ENCODE measurements at regions not wholly inside any gene's neighbourhood (a gene's known extent, or its start where the extent isn't known, plus 50 kb on each side); places are given as distances from the start of the nearest gene placed in this dataset.
A peak's percentile ranks its signal among the peaks of the same experiment; 100 is the strongest.

DNA sequence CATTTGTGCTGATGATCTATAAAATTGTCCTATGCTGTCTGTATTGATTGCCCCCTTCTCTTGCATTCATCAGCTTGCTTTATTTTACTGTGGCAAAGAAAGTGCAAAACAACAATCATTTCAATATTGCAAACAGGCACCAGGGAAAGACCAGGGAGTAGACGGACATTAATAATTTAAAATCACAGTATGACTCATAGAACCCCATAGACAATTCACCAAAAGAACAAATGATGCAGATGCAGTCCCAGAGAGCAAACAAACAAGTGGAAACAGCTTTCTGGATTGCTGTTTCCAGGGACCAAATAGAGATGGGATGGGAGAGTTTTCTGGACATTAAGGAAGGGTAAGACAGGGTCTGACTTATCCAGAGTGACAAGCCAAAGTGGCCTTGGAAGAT lies 70.1 kb downstream of the ABCC12 start:
- Mint-ChIP-seq H3K27ac (no peak overlapping the region), H3K36me3 (ENCODE audit: low read depth) (no peaks in the 10 kb centered on the region)
- ATAC-seq: no peak

More for the DNA sequence above, 70.1 kb downstream of the ABCC12 start:
- no peak for DNase-seq (ENCODE audit: low spot score)
- Mint-ChIP-seq H3K27me3 (ENCODE audit: insufficient read depth, low read depth, poor library complexity) (peaks cover 3% of the 10 kb centered on the region), H3K4me1 (no peaks in the 10 kb centered on the region; the same call in 1 of the 3 replicates), H3K9me3 (no peaks in the 10 kb centered on the region), H3K4me3 (no peak overlapping the region)
- no peaks in the 10 kb centered on the region for H4K20me1 ChIP-seq (replicated peaks; ENCODE audit: insufficient read depth)
- H3F3A ChIP-seq (replicated peaks; ENCODE audit: low read depth): no peaks in the 10 kb centered on the region
- H3K36me3 ChIP-seq (ENCODE audit: insufficient read depth): no peaks in the 10 kb centered on the region
- H3K79me2 ChIP-seq (replicated peaks; ENCODE audit: insufficient read depth): no peaks in the 10 kb centered on the region
- H3K9me2 ChIP-seq (ENCODE audit: insufficient read depth): 0 out of 2 replicates have a peak, but pooled peaks cover 3% of the 10 kb centered on the region
- no peaks in the 10 kb centered on the region for H3K27me3 ChIP-seq (ENCODE audit: insufficient read depth)
- no peak overlapping the region for H3K4me2 ChIP-seq
- no peaks in the 10 kb centered on the region for H3K4me1 ChIP-seq (ENCODE audit: insufficient read depth)
- 0 out of 2 replicates have a peak overlapping the region, but pooled peaks have one; percentile 23 for H2AFZ ChIP-seq
- no peak overlapping the region for H3K27ac ChIP-seq (ENCODE audit: low read depth)
- TF ChIP-seq, protein P1, sequence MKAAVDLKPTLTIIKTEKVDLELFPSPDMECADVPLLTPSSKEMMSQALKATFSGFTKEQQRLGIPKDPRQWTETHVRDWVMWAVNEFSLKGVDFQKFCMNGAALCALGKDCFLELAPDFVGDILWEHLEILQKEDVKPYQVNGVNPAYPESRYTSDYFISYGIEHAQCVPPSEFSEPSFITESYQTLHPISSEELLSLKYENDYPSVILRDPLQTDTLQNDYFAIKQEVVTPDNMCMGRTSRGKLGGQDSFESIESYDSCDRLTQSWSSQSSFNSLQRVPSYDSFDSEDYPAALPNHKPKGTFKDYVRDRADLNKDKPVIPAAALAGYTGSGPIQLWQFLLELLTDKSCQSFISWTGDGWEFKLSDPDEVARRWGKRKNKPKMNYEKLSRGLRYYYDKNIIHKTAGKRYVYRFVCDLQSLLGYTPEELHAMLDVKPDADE (IDR thresholded peaks at IDR 0.05): no peak
- no peak for TF ChIP-seq POLR2AphosphoS5 (IDR thresholded peaks at IDR 0.05; ENCODE audit: low read depth)
- no peak for TF ChIP-seq ZNF114 (CRISPR knock-in tag; IDR thresholded peaks at IDR 0.05)
- no peak for TF ChIP-seq CREB1 (CRISPR knock-in tag; IDR thresholded peaks at IDR 0.05; ENCODE audit: low read depth)
- TF ChIP-seq NANOG (IDR thresholded peaks at IDR 0.05; ENCODE audit: borderline replicate concordance): no peak
- TF ChIP-seq, protein P2, sequence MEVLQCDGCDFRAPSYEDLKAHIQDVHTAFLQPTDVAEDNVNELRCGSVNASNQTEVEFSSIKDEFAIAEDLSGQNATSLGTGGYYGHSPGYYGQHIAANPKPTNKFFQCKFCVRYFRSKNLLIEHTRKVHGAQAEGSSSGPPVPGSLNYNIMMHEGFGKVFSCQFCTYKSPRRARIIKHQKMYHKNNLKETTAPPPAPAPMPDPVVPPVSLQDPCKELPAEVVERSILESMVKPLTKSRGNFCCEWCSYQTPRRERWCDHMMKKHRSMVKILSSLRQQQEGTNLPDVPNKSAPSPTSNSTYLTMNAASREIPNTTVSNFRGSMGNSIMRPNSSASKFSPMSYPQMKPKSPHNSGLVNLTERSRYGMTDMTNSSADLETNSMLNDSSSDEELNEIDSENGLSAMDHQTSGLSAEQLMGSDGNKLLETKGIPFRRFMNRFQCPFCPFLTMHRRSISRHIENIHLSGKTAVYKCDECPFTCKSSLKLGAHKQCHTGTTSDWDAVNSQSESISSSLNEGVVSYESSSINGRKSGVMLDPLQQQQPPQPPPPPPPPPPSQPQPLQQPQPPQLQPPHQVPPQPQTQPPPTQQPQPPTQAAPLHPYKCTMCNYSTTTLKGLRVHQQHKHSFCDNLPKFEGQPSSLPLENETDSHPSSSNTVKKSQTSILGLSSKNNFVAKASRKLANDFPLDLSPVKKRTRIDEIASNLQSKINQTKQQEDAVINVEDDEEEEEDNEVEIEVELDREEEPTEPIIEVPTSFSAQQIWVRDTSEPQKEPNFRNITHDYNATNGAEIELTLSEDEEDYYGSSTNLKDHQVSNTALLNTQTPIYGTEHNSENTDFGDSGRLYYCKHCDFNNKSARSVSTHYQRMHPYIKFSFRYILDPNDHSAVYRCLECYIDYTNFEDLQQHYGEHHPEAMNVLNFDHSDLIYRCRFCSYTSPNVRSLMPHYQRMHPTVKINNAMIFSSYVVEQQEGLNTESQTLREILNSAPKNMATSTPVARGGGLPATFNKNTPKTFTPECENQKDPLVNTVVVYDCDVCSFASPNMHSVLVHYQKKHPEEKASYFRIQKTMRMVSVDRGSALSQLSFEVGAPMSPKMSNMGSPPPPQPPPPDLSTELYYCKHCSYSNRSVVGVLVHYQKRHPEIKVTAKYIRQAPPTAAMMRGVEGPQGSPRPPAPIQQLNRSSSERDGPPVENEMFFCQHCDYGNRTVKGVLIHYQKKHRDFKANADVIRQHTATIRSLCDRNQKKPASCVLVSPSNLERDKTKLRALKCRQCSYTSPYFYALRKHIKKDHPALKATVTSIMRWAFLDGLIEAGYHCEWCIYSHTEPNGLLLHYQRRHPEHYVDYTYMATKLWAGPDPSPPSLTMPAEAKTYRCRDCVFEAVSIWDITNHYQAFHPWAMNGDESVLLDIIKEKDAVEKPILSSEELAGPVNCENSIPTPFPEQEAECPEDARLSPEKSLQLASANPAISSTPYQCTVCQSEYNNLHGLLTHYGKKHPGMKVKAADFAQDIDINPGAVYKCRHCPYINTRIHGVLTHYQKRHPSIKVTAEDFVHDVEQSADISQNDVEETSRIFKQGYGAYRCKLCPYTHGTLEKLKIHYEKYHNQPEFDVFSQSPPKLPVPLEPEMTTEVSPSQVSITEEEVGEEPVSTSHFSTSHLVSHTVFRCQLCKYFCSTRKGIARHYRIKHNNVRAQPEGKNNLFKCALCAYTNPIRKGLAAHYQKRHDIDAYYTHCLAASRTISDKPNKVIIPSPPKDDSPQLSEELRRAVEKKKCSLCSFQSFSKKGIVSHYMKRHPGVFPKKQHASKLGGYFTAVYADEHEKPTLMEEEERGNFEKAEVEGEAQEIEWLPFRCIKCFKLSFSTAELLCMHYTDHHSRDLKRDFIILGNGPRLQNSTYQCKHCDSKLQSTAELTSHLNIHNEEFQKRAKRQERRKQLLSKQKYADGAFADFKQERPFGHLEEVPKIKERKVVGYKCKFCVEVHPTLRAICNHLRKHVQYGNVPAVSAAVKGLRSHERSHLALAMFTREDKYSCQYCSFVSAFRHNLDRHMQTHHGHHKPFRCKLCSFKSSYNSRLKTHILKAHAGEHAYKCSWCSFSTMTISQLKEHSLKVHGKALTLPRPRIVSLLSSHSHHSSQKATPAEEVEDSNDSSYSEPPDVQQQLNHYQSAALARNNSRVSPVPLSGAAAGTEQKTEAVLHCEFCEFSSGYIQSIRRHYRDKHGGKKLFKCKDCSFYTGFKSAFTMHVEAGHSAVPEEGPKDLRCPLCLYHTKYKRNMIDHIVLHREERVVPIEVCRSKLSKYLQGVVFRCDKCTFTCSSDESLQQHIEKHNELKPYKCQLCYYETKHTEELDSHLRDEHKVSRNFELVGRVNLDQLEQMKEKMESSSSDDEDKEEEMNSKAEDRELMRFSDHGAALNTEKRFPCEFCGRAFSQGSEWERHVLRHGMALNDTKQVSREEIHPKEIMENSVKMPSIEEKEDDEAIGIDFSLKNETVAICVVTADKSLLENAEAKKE (CRISPR knock-in tag; IDR thresholded peaks at IDR 0.05): no peak
- TF ChIP-seq CTCF (conservative IDR thresholded peaks at IDR 0.05; ENCODE audit: low read depth in 2 of 2): no peak
- TF ChIP-seq REST (IDR thresholded peaks at IDR 0.05; ENCODE audit: unreplicated experiment): no peak
- no peak for TF ChIP-seq EZH2phosphoT487 (IDR thresholded peaks at IDR 0.05; ENCODE audit: unreplicated experiment)
- TF ChIP-seq STAT1 (IDR thresholded peaks at IDR 0.05; ENCODE audit: unreplicated experiment): no peak
- no peak for TF ChIP-seq ZNF331 (CRISPR knock-in tag; IDR thresholded peaks at IDR 0.05; ENCODE audit: low read depth)
- no peak for TF ChIP-seq JUNB (IDR thresholded peaks at IDR 0.05; ENCODE audit: unreplicated experiment)
- no peak for TF ChIP-seq EZH2 (IDR thresholded peaks at IDR 0.05; ENCODE audit: low read depth, unreplicated experiment)
- H3K4me3 ChIP-seq: no peak overlapping the region
